Liver (tissue), 8 donors: ENCODE measurements at regions not wholly inside any gene's neighbourhood (a gene's known extent, or its start where the extent isn't known, plus 50 kb on each side); places are given as distances from the start of the nearest gene placed in this dataset.

Source experiments
- DNase-seq: peaks from one replicate; pipeline ENCODE4 v3.0.0-alpha.2; 2017; ENCODE audit warnings: low spot score
- H3K27ac ChIP-seq, 2 donors: one replicate each; pipeline ENCODE4 v1.7.0; 2013; ENCODE audit warnings: inconsistent platforms in 2 of 2, low read length in 2 of 2, control low read depth in 1 of 2, low read depth in 1 of 2, mild to moderate bottlenecking in 1 of 2
- H3K27me3 ChIP-seq, 4 donors: one replicate each; pipeline versions ENCODE4 v1.6.1 to v1.7.0; 2013; ENCODE audit warnings: low read length in 3 of 4, inconsistent platforms in 1 of 4, mild to moderate bottlenecking in 1 of 4, moderate library complexity in 1 of 4; ENCODE audit not compliant: control insufficient read depth in 4 of 4, insufficient read depth in 4 of 4
- H3K36me3 ChIP-seq, 4 donors: one replicate each; pipeline versions ENCODE4 v1.6.1 to v1.7.0; 2013; ENCODE audit warnings: low read length in 3 of 4, mild to moderate bottlenecking in 3 of 4, low read depth in 1 of 4, moderate library complexity in 1 of 4; ENCODE audit not compliant: control insufficient read depth in 4 of 4, insufficient read depth in 3 of 4
- H3K4me1 ChIP-seq, 4 donors: one replicate each; pipeline versions ENCODE4 v1.6.1 to v1.7.0; 2013; ENCODE audit warnings: low read length in 3 of 4, mild to moderate bottlenecking in 3 of 4, moderate library complexity in 1 of 4; ENCODE audit not compliant: control insufficient read depth in 4 of 4, insufficient read depth in 4 of 4
- H3K4me3 ChIP-seq, 3 donors: one replicate each; pipeline versions ENCODE4 v1.6.1 to v1.7.0; 2013; ENCODE audit warnings: low read length in 3 of 3, control low read depth in 1 of 3, low read depth in 1 of 3, mild to moderate bottlenecking in 1 of 3
- H3K9ac ChIP-seq, 2 donors: one replicate each; pipeline ENCODE4 v1.7.0; 2013; ENCODE audit warnings: low read length in 2 of 2, mild to moderate bottlenecking in 2 of 2, moderate library complexity in 2 of 2, control low read depth in 1 of 2, low read depth in 1 of 2
- H3K9me3 ChIP-seq, 4 donors: one replicate each; pipeline versions ENCODE4 v1.6.1 to v1.7.0; 2013; ENCODE audit warnings: low read length in 3 of 4; ENCODE audit not compliant: control insufficient read depth in 4 of 4
- ATF3 ChIP-seq: IDR thresholded peaks from 2 replicates; pipeline ENCODE4 v1.6.1; 2016; ENCODE audit warnings: antibody characterized with exemption
- CTCF ChIP-seq: fragments of 150-350 bp; IDR thresholded peaks from 2 replicates; pipeline ENCODE4 v1.5.1; 2017; ENCODE audit warnings: improper control_type of control experiment, low read depth, low read length; ENCODE audit not compliant: missing input control
- FOXA1 ChIP-seq: IDR thresholded peaks from 2 replicates; pipeline ENCODE4 v1.6.1; 2016; ENCODE audit warnings: antibody characterized with exemption
- FOXA2 ChIP-seq: IDR thresholded peaks from 2 replicates; pipeline ENCODE4 v1.6.1; 2016; ENCODE audit warnings: antibody characterized with exemption
- HNF4G ChIP-seq: IDR thresholded peaks from 2 replicates; pipeline ENCODE4 v1.6.1; 2016; ENCODE audit warnings: antibody characterized with exemption
- MAX ChIP-seq: IDR thresholded peaks from 2 replicates; pipeline ENCODE4 v1.6.1; 2016; ENCODE audit warnings: antibody characterized with exemption
- RAD21 ChIP-seq, 2 donors: IDR thresholded peaks; 2 replicates each; pipeline ENCODE4 v1.6.1; 2016; ENCODE audit warnings: antibody characterized with exemption in 2 of 2, mild to moderate bottlenecking in 2 of 2
- REST ChIP-seq: IDR thresholded peaks from 2 replicates; pipeline ENCODE4 v1.6.1; 2016; ENCODE audit warnings: antibody characterized with exemption, mild to moderate bottlenecking
- RXRA ChIP-seq, 2 donors: IDR thresholded peaks; 2 replicates each; pipeline ENCODE4 v1.6.1; 2017 to 2018; ENCODE audit warnings: antibody characterized with exemption in 2 of 2, mild to moderate bottlenecking in 1 of 2
- YY1 ChIP-seq: IDR thresholded peaks from 2 replicates; pipeline ENCODE4 v1.6.1; 2016; ENCODE audit warnings: antibody characterized with exemption, mild to moderate bottlenecking
- WGBS: extraction: QIAGEN DNeasy Blood & Tissue Kit; methylation state at CpG from one replicate; pipeline ENCODE4 v1.1.7; 2013; 5-methylcytosine and 5-hydroxymethylcytosine counted together
- donor health status: healthy.
- donor health status: healthy.
- donor health status: healthy.
- donor health status: healthy.
- donor health status: healthy.

- no peak overlapping the region for H3K27ac ChIP-seq
- WGBS, result 77% methylated on average over 3 of the region's 3 CpGs
Measured at GRCh38 chr3:118729546-118729945, 305.1 kb downstream of the IGSF11 start.

GRCh38 chr3:118734664-118735063 lies 300.0 kb downstream of the IGSF11 start:
- TF ChIP-seq REST, result no peak
- TF ChIP-seq RAD21 (IDR thresholded peaks at IDR 0.05), result no peak
- no peak for TF ChIP-seq CTCF
- TF ChIP-seq HNF4G, result no peak
- TF ChIP-seq MAX, result no peak
- H3K27ac ChIP-seq, result no peak overlapping the region
- DNase-seq, result no peak

More at GRCh38 chr3:118729546-118729945, 305.1 kb downstream of the IGSF11 start:
- Histone ChIP-seq H3K4me3 (no peak overlapping the region), H3K9me3 (no peaks in the 10 kb centered on the region), H3K4me1 (no peaks in the 10 kb centered on the region), H3K36me3 (no peaks in the 10 kb centered on the region), H3K9ac (no peak overlapping the region), H3K27me3 (no peaks in the 10 kb centered on the region)
- no peak for TF ChIP-seq REST
- no peak for TF ChIP-seq FOXA1
- no peak for TF ChIP-seq YY1
- TF ChIP-seq ATF3, result no peak
- TF ChIP-seq FOXA2, result no peak
- TF ChIP-seq RXRA (IDR thresholded peaks at IDR 0.05), result no peak
- DNase-seq, result no peak

More at GRCh38 chr3:118734664-118735063, 300.0 kb downstream of the IGSF11 start:
- no peak overlapping the region for H3K4me3 ChIP-seq
- peaks cover 0 to under 1% (median 0%) of the 10 kb centered on the region in 4 donors for H3K4me1 ChIP-seq
- H3K9ac ChIP-seq, result no peak overlapping the region
- H3K27me3 ChIP-seq, result no peaks in the 10 kb centered on the region
- 84% methylated on average over 2 of the region's 2 CpGs for WGBS
- no peaks in the 10 kb centered on the region for H3K36me3 ChIP-seq
- H3K9me3 ChIP-seq, result no peaks in the 10 kb centered on the region
